OCI-LY7 (cell line): ENCODE measurements at regions not wholly inside any gene's neighbourhood (a gene's known extent, or its start where the extent isn't known, plus 50 kb on each side); places are given as distances from the start of the nearest gene placed in this dataset.

ENCODE experiments used
- EZH2phosphoT487 ChIP-seq: fragments of 200-600 bp; sonication (generic); IDR thresholded peaks from 2 replicates; pipeline ENCODE4 v1.6.1; 2018; ENCODE audit warnings: low read depth, borderline replicate concordance, mild to moderate bottlenecking, mixed run types, antibody characterized with exemption, low read length, moderate library complexity, mixed read lengths
- TF ChIP-seq, protein P1 (sequence below): fragments of 200-600 bp; sonication (generic); conservative IDR thresholded peaks from 2 replicates; pipeline ENCODE4 v1.5.1; 2014; ENCODE audit warnings: mild to moderate bottlenecking, antibody characterized with exemption, low read length, moderate library complexity, mixed read lengths

DNA sequence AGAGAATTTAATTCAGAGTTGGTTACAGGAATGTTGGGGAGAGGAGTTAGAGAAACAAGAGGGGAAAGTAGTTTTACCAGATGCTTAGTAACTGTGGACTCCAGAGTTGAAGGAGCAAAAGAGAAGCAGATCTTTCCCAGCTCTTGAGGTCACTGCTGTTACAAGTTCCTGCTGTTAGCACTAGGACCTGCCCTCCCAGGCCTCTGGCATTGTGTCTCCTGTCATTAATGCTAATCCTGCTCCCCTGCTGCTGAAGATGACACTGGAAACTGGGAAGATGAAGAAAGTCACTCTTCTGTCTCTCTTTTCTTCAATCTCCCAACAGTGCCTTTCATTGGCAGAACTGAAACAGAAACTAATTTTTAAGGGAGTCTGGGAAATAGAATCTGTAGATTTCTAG is 845.6 kb downstream of the ADGRL2 start:
- TF ChIP-seq, protein P1, sequence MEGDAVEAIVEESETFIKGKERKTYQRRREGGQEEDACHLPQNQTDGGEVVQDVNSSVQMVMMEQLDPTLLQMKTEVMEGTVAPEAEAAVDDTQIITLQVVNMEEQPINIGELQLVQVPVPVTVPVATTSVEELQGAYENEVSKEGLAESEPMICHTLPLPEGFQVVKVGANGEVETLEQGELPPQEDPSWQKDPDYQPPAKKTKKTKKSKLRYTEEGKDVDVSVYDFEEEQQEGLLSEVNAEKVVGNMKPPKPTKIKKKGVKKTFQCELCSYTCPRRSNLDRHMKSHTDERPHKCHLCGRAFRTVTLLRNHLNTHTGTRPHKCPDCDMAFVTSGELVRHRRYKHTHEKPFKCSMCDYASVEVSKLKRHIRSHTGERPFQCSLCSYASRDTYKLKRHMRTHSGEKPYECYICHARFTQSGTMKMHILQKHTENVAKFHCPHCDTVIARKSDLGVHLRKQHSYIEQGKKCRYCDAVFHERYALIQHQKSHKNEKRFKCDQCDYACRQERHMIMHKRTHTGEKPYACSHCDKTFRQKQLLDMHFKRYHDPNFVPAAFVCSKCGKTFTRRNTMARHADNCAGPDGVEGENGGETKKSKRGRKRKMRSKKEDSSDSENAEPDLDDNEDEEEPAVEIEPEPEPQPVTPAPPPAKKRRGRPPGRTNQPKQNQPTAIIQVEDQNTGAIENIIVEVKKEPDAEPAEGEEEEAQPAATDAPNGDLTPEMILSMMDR, result no peak
- no peak for TF ChIP-seq EZH2phosphoT487
